ENCODE measurements at regions not wholly inside any gene's neighbourhood (a gene's known extent, or its start where the extent isn't known, plus 50 kb on each side); places are given as distances from the start of the nearest gene placed in this dataset.

DNA sequence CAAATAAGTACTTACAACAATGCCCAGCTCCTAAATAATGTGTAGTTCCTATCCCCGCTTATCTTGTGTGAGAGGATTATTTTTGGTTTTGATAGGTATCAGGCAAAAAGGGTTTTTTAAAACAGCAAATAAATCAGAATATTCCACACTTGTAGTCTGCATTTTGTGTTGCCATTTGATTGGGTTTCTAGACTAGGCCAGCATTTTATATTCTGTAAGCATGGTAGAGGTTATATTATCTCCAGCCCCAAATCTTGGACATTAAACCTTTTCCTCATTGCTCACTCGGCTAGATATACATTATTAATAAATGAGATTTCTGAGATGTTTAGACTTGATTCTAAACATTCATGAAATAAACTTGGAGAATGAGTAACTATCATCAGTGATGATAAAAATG, 165.7 kb upstream of the C1orf21 start:
- intact Hi-C loops (cut with DNase I): loop anchor here in 4 of 10 donors (2.0 to 10.0 kb wide), 4 partner anchors 69 to 474 kb away; no protein-coding TSS in a partner anchor
- ATAC-seq (no peak), DNase-seq (no peak)
- Histone ChIP-seq H3K4me3 (no peak overlapping the region), H3K27me3 (no peaks in the 10 kb centered on the region), H3K27ac (no peak overlapping the region), H3K9me3 (no peaks in the 10 kb centered on the region), H3K4me1 (peaks cover 0 to 10% (median 1%) of the 10 kb centered on the region in 12 donors), H3K36me3 (no peaks in the 10 kb centered on the region)
- WGBS, 4 donors: 72 to 99% (median 97%) methylated on average over 2 of the region's 2 CpGs
- no peak for TF ChIP-seq POLR2A (IDR thresholded peaks at IDR 0.05)
- TF ChIP-seq, protein P1, sequence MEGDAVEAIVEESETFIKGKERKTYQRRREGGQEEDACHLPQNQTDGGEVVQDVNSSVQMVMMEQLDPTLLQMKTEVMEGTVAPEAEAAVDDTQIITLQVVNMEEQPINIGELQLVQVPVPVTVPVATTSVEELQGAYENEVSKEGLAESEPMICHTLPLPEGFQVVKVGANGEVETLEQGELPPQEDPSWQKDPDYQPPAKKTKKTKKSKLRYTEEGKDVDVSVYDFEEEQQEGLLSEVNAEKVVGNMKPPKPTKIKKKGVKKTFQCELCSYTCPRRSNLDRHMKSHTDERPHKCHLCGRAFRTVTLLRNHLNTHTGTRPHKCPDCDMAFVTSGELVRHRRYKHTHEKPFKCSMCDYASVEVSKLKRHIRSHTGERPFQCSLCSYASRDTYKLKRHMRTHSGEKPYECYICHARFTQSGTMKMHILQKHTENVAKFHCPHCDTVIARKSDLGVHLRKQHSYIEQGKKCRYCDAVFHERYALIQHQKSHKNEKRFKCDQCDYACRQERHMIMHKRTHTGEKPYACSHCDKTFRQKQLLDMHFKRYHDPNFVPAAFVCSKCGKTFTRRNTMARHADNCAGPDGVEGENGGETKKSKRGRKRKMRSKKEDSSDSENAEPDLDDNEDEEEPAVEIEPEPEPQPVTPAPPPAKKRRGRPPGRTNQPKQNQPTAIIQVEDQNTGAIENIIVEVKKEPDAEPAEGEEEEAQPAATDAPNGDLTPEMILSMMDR (IDR thresholded peaks at IDR 0.05): no peak

DNA sequence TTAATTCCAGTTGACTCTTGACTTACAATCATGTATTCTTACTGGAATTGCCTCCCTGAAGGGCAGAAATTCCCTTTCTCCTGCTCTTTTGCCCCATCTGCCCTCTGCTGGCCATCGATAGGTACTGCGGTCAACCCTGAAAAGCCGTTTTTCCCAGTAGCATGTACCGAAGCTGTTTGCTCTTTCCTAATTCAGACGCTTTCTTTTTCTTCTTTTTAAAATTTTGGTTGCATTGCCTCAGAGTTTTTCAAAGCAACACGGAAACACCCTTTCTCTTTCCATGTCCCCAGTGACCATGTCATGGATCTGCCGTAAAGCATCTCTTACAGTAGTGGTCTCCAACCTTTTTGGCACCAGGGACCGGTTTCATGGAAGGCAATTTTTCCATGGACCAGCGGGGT, 164.2 kb upstream of the C1orf21 start:
- Histone ChIP-seq H3K9me3 (no peaks in the 10 kb centered on the region), H3K4me3 (peak overlapping the region in 10 of 12 donors; percentile 12 to 56 (median 36)), H3K4me1 (peaks cover 0 to 10% (median 1%) of the 10 kb centered on the region in 12 donors), H3K27me3 (no peaks in the 10 kb centered on the region), H3K27ac (peak overlapping the region in 2 of 12 donors; percentile 14 to 32), H3K36me3 (no peaks in the 10 kb centered on the region)
- intact Hi-C loops (cut with DNase I): loop anchor here in 9 of 10 donors (1.0 to 10.0 kb wide), 6 partner anchors 70 to 472 kb away; no protein-coding TSS in a partner anchor
- WGBS, 4 donors: 20 to 28% (median 25%) methylated on average over 9 of the region's 9 CpGs
- peak in 4 of 5 donors; percentile 42 to 53 (median 50) for DNase-seq
- TF ChIP-seq, protein P1 (IDR thresholded peaks at IDR 0.05): peak; percentile 91 to 99 (median 96)
- TF ChIP-seq POLR2A (IDR thresholded peaks at IDR 0.05): no peak
- ATAC-seq: peak; percentile 43 to 73 (median 66)

DNA sequence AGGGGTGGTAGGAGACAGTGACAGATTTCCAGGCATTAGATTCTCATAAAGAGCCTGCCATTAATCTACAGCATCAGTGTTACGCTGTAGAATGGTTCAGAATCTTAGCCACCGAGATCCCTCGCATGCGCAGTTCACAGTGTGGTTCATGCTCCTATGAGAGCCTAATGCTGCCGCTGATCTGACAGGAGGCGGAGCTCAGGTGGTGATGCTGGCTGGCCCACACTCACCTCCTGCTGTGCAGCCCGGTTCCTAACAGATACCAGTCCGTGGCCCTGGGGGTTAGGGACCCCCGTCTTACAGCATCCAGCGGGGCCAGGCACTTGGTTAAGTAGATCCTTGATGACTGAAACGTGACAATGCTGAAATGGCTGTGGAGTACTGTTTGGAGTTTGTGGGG, 163.6 kb upstream of the C1orf21 start:
- Histone ChIP-seq H3K4me1 (peaks cover 0 to 10% (median 1%) of the 10 kb centered on the region in 12 donors), H3K27ac (no peak overlapping the region), H3K27me3 (no peaks in the 10 kb centered on the region), H3K4me3 (peak overlapping the region in 7 of 12 donors; percentile 22 to 56 (median 40)), H3K36me3 (no peaks in the 10 kb centered on the region), H3K9me3 (no peaks in the 10 kb centered on the region)
- TF ChIP-seq, protein P1 (IDR thresholded peaks at IDR 0.05): no peak
- no peak for TF ChIP-seq POLR2A (IDR thresholded peaks at IDR 0.05)
- ATAC-seq (peak; percentile 30 to 61 (median 35)), DNase-seq (no peak)
- intact Hi-C loops (cut with DNase I): loop anchor here in 5 of 10 donors (2.0 to 10.0 kb wide), 5 partner anchors 71 to 472 kb away; no protein-coding TSS in a partner anchor
- WGBS, 4 donors: 84 to 95% (median 87%) methylated on average over 11 of the region's 11 CpGs

DNA sequence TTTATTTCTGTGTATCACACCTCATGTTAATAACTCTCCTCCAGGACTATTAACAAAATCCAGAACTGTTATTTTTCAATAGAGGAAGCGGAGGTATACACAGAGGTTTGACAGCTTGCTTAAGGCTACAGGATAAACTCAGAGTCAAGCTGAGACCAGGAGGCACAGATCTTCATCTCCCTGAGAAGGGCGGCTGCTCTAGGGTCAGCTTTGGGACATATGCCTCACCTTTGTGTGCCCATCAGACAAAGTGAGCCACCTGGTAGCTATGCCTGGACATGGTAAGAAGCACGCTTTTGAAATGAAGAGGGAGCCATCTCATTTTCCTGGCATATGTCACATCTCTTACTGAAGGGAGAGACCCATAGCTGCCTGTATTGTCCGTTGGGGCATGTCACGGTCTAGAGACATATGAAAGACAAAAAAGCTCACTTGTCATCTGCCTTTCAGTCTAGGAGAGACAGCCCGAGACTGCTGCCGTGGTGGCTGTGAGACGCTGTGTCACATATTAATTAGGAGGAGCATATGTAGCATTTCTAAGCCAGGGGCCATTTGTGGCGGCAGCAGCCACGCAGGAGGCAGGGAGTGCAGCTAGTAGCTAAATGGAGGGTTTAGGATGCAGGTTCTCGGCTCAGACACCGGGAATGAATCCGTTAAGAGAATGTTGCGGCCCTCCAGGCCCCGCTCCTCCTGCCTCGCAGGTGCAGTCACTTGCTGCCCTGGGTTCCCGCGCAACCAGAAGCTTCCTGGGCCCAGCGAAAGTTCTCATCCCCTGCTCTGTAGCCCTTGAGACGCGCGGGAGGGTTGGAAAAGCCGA, 161.3 kb upstream of the C1orf21 start:
- intact Hi-C loops (cut with DNase I): loop anchor here in 1 of 10 donors (10.0 kb wide), 1 partner anchor 469 kb away; no protein-coding TSS in a partner anchor
- TF ChIP-seq, protein P1 (IDR thresholded peaks at IDR 0.05): no peak
- no peak for TF ChIP-seq POLR2A (IDR thresholded peaks at IDR 0.05)
- 93 to 95% (median 95%) methylated on average over 21 to 23 of the region's 23 CpGs for WGBS, 4 donors
- DNase-seq (peak in 1 of 5 donors; percentile 17), ATAC-seq (no peak)
- peaks cover 0 to 10% (median 1%) of the 10 kb centered on the region in 12 donors for H3K4me1 ChIP-seq
- H3K36me3 ChIP-seq: no peaks in the 10 kb centered on the region
- no peaks in the 10 kb centered on the region for H3K27me3 ChIP-seq
- no peak overlapping the region for H3K27ac ChIP-seq
- H3K4me3 ChIP-seq: no peak overlapping the region
- peaks cover 0 to 6% (median 0%) of the 10 kb centered on the region in 12 donors for H3K9me3 ChIP-seq

Data from heart left ventricle (tissue), 16 donors.